ENCODE measurements at regions not wholly inside any gene's neighbourhood (a gene's known extent, or its start where the extent isn't known, plus 50 kb on each side); places are given as distances from the start of the nearest gene placed in this dataset.

GRCh38 chr17:73711184-73711583 is 66.9 kb upstream of the SDK2 start:
- WGBS (ENCODE audit: low lambda C conversion rate), result 46% methylated on average over 5 of the region's 5 CpGs
- intact Hi-C loops (cut with micrococcal nuclease; ENCODE audit: unreplicated experiment), result loop anchor here (10.0 kb wide), 1 partner anchor 56 kb away; no protein-coding TSS in a partner anchor
- FAIRE-seq (no peak), DNase-seq (ENCODE audit: low spot score) (no peak), ATAC-seq (no peak)
- Histone ChIP-seq H2AFZ (ENCODE audit: low read length) (no peak overlapping the region), H3K36me3 (replicated peaks in 1 of 2; ENCODE audit: control insufficient read depth in 1 of 2, insufficient read depth in 2 of 2, low read length in 2 of 2) (no peaks in the 10 kb centered on the region), H4K20me1 (ENCODE audit: insufficient read depth, low read length) (no peaks in the 10 kb centered on the region), H3K4me3 (replicated peaks in 1 of 3; ENCODE audit: insufficient read depth in 1 of 3, low read depth in 2 of 3, low read length in 3 of 3) (no peak overlapping the region), H3K79me2 (ENCODE audit: insufficient read depth, low read length) (no peaks in the 10 kb centered on the region), H3K4me1 (ENCODE audit: insufficient read depth, low read length) (no peaks in the 10 kb centered on the region), H3K27ac (ENCODE audit: extremely low read length, insufficient read depth, low read length) (no peak overlapping the region), H3K4me2 (ENCODE audit: low read depth, low read length) (no peak overlapping the region), H3K27me3 (ENCODE audit: control insufficient read depth in 1 of 2, insufficient read depth in 2 of 2, low read length in 2 of 2) (peaks cover 0 to 30% of the 10 kb centered on the region in 2 experiments; a peak in 4 of 5 replicates), H3K9ac (ENCODE audit: insufficient read depth, low read depth, low read length) (no peak overlapping the region), H3K9me3 (ENCODE audit: low read length) (no peaks in the 10 kb centered on the region)
- CTCF ChIA-PET (ENCODE audit: low intra/inter-chr PET ratio, low total read pairs), result no interaction called here
- POLR2A ChIA-PET, result no interaction called here
- no TSS peak for BruUV-seq (replicated peaks)
- TF ChIP-seq KLF11 (CRISPR knock-in tag; IDR thresholded peaks at IDR 0.05), result no peak
- no peak for TF ChIP-seq HOXA3 (CRISPR knock-in tag; IDR thresholded peaks at IDR 0.05)
- no peak for TF ChIP-seq NR2F2 (IDR thresholded peaks at IDR 0.05; ENCODE audit: borderline replicate concordance, low read depth)
- in situ Hi-C loops (cut with HindIII; ENCODE audit: extremely low pct_ligation_motif_present, low pct_unique_long_range_greater_than_20kb), result loop anchor here (5.0 to 10.0 kb wide), 2 partner anchors 54 to 286 kb away; no protein-coding TSS in a partner anchor

DNA sequence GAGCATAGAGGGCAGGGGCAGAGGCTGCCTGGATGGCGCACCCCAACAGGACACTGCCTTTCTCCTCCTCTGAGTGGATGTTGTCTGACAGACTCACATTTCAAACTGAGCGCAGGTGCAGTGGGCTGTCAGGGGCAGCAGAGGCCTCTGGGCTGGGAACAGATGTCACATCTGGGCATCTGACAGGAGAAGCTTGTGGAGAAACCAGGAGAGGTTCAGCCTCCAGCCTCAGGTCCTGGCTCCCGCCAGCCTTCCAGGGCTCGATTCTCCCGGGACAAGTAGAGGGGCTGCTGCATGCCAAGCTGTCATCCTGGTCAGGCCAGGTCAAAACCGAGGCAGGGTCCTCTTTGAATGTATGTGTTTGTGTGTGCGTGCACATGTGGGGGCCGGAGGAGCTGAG is 67.7 kb upstream of the SDK2 start:
- Histone ChIP-seq H3K4me2 (ENCODE audit: low read depth, low read length) (no peak overlapping the region), H3K27ac (ENCODE audit: extremely low read length, insufficient read depth, low read length) (no peak overlapping the region), H3K9me3 (ENCODE audit: low read length) (no peaks in the 10 kb centered on the region), H3K4me3 (replicated peaks in 1 of 3; ENCODE audit: insufficient read depth in 1 of 3, low read depth in 2 of 3, low read length in 3 of 3) (no peak overlapping the region), H2AFZ (ENCODE audit: low read length) (no peak overlapping the region), H4K20me1 (ENCODE audit: insufficient read depth, low read length) (no peaks in the 10 kb centered on the region), H3K36me3 (replicated peaks in 1 of 2; ENCODE audit: control insufficient read depth in 1 of 2, insufficient read depth in 2 of 2, low read length in 2 of 2) (no peaks in the 10 kb centered on the region), H3K4me1 (ENCODE audit: insufficient read depth, low read length) (no peaks in the 10 kb centered on the region), H3K27me3 (ENCODE audit: control insufficient read depth in 1 of 2, insufficient read depth in 2 of 2, low read length in 2 of 2) (peaks cover 0 to 30% of the 10 kb centered on the region in 2 experiments; a peak in 4 of 5 replicates), H3K9ac (ENCODE audit: insufficient read depth, low read depth, low read length) (no peak overlapping the region), H3K79me2 (ENCODE audit: insufficient read depth, low read length) (no peaks in the 10 kb centered on the region)
- WGBS (ENCODE audit: low lambda C conversion rate), result 19% methylated on average over 8 of the region's 8 CpGs
- ChIA-PET POLR2A (no interaction called here), CTCF (ENCODE audit: low intra/inter-chr PET ratio, low total read pairs) (no interaction called here)
- ATAC-seq (no peak), FAIRE-seq (no peak), DNase-seq (ENCODE audit: low spot score) (no peak)
- no TSS peak for BruUV-seq (replicated peaks)
- intact Hi-C loops (cut with micrococcal nuclease; ENCODE audit: unreplicated experiment), result loop anchor here (10.0 kb wide), 1 partner anchor 57 kb away; no protein-coding TSS in a partner anchor
- in situ Hi-C loops (cut with HindIII; ENCODE audit: extremely low pct_ligation_motif_present, low pct_unique_long_range_greater_than_20kb), result loop anchor here (5.0 to 10.0 kb wide), 2 partner anchors 55 to 287 kb away; no protein-coding TSS in a partner anchor
- TF ChIP-seq, protein P1, sequence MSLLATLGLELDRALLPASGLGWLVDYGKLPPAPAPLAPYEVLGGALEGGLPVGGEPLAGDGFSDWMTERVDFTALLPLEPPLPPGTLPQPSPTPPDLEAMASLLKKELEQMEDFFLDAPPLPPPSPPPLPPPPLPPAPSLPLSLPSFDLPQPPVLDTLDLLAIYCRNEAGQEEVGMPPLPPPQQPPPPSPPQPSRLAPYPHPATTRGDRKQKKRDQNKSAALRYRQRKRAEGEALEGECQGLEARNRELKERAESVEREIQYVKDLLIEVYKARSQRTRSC (CRISPR knock-in tag; IDR thresholded peaks at IDR 0.05; ENCODE audit: low read depth), result no peak
- TF ChIP-seq ETV5 (CRISPR knock-in tag; IDR thresholded peaks at IDR 0.05; ENCODE audit: borderline replicate concordance), result no peak
- no peak for TF ChIP-seq ZNF512B (CRISPR knock-in tag; IDR thresholded peaks at IDR 0.05; ENCODE audit: borderline replicate concordance)
- no peak for TF ChIP-seq ATM (IDR thresholded peaks at IDR 0.05; ENCODE audit: borderline replicate concordance)
- TF ChIP-seq ZEB1 (IDR thresholded peaks at IDR 0.05; ENCODE audit: insufficient replicate concordance, low read depth), result no peak
- no peak for TF ChIP-seq SNRNP70 (IDR thresholded peaks at IDR 0.05; ENCODE audit: low read depth, low read length)
- no peak for TF ChIP-seq MXD1 (CRISPR knock-in tag; IDR thresholded peaks at IDR 0.05)
- no peak for TF ChIP-seq AFF4 (CRISPR knock-in tag; IDR thresholded peaks at IDR 0.05)

Measured in HepG2 (cell line).